ENCODE measurements at regions not wholly inside any gene's neighbourhood (a gene's known extent, or its start where the extent isn't known, plus 50 kb on each side); places are given as distances from the start of the nearest gene placed in this dataset.

DNA sequence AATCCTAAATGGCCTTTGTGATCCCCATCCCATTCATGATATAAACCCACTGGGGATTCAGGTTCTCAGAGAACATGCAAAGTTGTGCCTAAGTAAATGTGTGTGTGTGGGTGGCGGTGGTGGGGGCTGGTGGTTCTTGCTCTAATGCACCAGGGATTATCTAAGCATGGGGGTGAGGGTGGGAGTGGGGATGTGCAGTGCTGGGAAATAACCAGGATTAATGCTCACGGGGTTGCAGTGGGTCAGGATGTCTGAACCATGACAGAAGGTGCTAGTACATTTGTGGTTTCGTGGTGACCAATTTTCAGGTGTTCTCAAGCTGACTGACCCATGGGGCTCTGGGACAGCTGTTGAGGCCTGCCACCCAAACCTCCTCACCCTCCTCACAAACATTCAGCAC is 101.0 kb downstream of the ZNF608 start:
- no peak for DNase-seq (ENCODE audit: low spot score)

DNA sequence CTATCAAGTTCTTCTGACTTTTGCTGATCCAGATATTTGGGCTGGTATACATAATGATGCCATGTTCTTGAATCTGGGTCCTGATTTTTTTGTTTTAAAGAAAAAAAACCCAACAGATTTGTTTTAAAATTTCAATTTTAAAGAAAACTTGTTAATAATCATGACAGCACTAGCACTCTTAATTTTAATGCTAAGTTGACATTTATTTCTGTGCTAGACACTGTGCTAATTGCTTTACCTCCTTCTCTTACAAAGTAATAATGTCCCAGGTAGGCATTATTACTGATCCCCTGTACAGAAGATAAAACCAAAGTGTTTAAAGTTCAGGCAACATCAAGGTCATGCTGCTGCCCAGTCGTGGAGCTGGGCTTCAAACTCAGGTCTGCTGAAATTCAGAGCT is 101.9 kb downstream of the ZNF608 start:
- DNase-seq (ENCODE audit: low spot score) = no peak

DNA sequence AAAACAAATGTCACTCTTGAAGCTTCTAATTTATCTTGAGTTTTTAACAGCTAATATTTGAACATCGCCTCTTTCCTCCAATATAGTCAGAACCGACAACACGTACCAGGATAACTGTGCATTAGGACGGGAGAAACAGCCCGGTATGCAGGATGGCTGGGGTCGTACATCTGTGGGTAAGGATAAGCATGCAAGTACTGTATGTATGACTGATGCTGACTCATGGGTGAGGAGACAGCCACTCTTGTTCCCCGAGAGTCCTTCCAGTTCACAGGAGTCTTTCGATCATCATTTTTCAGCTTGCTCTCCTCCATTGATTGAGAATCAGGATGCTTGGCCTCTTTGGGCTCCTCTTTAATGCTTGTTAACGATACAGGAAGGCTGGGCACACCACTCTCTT is 102.3 kb downstream of the ZNF608 start:
- DNase-seq (ENCODE audit: low spot score) = no peak

DNA sequence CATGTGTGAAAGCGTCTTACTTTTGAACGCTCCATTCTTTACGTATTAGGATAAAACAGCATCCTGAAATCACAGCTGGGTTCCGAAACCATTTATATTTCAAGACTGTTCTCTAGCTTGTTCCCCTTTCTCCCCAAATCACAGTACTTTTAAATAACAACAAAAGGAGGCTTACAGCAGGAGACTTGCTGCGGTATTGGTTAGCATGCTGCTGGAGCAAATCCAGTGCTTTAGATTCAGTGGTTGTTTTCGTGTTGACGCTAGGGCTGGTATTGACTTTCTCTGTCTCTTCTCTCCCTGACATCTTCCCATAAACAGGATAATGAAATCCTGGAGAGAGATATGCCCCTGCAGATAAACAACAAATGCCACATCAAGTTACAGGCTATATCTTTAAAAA is 103.1 kb downstream of the ZNF608 start:
- no peak for DNase-seq (ENCODE audit: low spot score)

DNA sequence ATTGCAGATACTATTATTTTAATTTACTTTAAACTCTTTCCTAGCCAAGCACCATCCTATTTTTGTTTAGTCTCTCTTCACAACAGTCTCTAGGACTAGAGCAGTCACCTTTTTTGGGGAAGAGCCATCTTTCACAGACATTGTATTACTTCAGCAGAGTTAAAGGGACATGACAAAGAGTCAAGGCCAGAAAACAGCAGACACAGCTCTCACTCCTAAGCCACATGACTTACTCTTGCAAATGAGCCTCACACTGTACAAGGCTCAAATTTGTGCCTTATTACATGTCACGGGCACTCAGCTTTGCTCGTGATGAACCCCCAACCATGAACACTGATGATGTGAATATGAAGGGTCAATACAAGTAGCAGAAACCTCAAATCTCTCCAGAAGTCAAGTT is 104.3 kb downstream of the ZNF608 start:
- no peak for DNase-seq (ENCODE audit: low spot score)

DNA sequence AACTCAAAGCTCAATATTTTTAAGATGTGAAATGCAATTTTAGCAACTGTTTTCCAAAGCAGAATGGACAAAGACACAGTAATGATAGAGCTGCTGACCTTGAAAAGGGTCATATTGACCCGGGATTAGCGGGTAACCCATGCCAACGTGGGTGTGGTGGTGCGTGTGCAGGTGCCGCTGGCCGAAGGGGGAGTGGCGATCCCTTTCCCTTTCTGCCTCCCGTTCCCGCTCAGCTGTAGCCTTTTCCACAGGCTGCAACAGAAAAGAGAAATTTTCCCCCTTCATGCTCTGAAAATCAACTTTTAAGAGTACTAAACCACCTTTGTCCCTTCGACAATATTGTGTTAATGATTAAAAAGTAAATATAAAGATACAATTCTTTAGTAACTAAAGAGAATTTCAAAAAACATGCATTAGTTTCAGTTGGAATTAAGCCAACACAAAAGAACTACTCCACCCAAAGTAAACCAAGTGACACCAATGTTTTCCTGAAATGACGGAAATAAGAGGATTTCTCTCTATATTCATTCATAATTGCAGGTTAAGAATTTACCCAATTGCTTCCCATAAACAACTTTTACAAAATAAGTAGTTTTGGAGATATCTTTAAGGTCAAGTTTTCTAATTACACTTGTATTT is 105.2 kb downstream of the ZNF608 start:
- DNase-seq (ENCODE audit: low spot score) = no peak

DNA sequence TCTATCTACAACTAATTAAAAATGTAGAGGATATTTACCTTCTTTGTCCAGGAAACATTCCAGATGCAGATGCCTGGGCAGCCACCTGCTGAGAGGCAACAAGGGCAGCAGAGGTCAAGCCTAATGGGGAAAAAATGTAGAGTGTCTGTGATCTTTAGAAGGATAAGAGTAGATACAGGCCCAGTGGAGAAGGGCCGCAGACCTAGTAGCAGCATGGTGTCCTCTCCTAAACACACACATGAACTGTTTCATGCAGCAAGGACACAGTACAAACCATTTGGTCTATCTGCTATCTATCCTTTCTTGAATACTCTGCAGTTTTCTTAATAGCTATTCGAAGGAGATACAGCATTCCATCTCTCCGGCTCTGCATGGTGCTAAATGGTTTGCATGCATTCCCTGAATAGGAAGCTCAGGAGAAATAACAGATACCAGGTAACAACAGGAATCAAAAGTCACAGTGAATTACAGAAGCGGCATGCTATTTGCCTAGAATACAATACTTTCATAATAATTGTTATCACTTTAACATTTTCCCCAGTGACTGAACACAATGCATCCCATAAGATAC is 107.3 kb downstream of the ZNF608 start:
- DNase-seq (ENCODE audit: low spot score) = no peak

DNA sequence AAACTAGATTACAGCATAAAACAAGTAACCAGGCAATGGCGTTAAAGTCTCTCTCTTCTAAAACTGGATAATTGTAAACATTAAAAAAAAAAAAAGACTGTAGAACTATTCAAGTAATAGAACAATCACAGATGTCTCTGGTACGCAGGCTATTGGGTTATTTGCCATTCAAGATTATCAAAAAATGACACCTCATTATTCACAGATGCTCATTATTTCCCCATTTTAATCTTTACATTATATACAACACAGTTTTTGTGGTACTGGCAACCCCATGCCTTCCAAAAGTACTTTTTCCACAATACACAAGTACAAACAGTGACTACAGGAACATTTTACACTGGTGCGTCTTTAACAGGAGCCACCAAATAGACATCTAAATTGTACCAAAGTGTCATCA is 109.4 kb downstream of the ZNF608 start:
- DNase-seq (ENCODE audit: low spot score) = no peak

DNA sequence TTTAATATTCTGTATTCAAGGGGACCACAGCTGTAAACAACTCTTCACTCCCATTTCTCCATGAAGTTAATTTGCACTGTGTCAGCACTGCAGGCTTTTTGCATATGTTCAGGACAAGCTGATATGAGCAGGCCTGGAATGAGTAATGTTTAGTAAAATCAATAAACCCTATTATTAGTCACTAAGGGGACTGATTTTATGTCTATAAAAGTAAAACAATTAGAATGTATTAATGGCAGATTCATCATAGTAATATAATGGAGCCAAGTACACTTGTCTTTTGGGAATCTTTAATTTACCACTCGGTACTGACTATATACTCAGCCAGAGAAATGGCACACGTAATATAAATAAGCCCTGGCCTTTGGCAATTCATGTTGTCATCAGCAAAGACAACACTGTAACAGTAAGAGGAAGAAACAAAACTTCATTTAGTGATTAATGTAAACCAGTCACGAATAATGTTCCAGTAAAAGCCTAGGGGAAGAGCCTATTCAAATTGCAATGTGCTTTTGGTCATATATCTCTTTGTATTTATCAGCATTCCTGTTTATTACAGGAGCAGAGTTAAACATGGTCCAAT is 111.6 kb downstream of the ZNF608 start:
- DNase-seq (ENCODE audit: low spot score) = no peak

DNA sequence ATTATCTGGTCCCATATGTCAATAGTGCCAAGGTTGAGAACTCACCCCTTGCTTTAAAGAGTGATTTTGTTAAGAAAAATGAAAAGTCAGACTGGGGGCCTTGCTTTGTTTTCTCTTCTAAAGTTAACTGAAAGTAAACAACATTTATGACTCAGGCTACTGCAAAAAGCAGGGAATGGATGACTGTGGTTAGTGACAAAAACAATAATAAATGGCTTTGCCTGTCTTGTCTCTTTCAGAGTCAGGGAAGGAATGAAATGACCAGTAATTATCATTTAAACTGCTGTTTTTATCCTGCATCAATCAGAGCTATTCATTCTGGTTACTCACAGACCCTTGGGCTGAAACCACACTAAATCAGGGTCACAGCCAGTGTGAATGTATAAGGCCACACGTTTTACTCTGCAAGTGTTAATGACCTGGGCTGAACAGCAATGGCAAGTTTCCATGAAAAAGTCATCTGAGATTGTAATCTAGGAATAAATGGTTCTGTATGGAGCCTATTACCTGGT is 112.2 kb downstream of the ZNF608 start:
- DNase-seq (ENCODE audit: low spot score) = no peak

DNA sequence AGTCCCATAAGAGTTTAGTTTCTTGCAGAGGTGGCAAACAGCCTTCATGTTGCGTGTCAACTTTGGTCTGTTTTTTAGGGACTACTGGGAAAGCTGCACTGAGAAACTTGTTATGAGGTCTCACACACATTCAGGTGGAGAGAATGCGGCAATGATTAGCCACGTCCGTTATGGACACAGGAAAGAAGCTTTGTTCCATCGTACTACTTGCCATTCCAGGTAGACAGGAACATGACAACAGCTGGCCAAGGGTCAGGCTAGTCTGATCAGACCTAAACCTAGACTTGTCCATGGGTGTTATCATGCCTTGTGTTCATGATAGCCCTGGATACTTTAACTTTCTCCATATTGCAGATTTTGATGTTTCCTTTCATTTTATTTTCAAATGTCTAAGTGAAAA is 113.2 kb downstream of the ZNF608 start:
- DNase-seq (ENCODE audit: low spot score) = no peak

DNA sequence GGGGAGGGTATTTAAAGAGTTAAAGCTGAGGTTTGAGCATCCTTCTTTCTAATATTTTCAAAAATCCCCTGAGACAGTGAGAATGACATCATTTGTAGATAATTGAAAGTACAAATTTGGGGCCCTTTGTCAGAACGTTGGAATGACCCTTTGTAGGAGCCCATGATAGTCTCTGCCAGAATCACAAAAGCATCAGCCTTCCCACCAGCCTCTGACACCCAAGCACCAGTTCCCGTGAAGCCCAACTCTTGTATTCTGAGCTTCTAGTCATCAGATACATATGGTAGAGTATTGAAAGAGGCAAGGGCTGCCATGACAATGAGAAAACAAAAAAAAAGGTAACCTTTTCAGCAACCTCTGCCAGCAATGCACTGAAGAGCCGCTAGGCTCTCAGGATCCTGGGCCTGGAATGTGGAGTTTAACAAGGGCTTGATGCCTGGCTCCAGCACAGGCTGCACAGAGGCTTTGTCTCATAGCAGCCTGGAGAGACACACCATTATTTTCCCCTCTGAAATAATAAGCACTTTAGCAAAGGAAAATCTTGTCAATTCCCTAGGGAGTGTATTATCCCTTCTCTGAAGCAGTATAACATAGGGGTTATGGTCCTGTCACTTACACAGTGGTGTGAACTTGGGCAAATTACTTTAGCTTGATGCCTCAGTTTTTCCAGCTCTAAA is 114.4 kb downstream of the ZNF608 start:
- DNase-seq (ENCODE audit: low spot score) = no peak

DNA sequence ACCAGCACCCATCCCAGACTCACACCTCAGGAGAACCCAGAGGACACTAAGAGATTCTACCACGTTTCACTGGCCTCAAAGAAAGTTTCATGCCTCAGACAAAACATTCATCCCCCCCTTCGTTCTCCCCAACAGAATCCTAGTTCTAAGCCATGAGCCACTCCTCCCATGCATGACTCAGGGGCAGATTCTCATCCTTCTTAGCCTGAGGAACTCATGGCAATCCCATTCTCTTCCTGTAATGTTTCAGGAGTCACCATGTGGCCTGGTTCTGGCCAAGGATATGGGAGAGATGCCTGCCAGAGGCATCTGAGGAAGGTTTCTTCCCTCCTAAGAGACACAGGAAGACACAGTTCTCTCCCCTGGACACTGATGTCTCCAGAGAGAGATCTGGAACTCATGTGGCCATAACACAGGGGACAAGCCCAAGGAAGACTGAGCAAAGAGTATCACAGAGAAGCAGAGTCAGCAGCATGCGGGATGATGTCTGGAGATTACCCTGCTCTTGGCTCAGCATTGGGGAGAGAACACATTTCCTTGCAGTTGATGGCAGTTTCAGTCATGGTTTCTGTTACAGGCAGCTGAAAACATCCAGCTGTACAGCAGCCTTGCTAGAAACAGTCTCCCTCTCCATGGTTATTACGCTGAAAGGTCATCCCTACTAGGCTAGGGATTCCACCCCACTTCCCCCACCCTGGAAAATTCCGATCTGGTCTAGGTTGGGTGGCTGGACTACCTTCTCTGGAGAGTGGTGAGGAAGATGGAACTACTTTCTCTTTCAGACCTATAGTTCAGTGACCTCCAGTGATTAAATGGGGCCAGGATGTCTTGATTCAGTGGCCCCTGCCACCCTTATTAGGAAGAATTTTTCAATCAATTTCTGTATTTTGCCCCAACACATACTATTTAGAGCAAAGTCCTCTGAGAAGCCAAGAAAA is 115.4 kb downstream of the ZNF608 start:
- no peak for DNase-seq (ENCODE audit: low spot score)

DNA sequence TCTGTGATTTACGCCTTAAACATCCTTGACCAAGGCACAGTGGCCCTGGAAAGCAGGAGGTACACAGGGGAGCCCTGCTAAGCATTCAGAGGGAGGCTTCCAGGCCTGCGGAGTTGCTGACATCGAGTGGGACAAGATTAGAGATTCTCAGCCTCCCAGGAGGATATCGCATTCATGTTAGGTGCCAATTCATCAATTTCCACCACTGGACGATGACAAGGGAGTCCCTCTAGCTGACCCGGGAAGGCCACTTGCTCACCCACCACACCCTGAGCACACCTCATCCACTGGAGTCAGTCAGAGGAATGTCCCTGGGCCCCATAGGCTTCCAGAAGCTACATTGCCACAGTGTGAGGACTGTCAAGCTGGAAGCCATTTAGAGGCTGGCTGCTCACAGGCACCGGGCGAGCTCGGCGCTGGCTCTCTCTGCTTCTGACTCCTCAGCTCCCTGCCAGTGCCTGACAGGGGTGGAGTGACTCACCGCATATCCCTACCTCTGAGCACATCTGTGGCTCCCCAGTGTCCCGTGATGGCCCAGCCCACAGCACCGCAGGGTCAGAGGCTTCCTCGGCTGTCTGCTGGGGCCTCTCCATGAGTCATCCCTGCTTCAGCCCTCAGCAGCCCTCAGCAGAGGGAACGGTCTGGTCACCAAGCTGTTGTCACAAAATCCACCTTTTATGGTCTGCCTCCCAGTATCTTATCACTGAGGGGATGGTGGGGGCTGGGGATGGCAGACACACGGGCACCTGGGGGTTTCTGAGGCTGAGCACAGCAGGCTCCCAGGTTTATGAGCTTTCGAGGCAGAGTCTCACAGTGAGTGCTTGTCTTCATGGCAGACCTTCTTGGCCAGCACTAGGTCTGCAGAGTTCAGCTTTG is 117.5 kb downstream of the ZNF608 start:
- DNase-seq (ENCODE audit: low spot score) = no peak

DNA sequence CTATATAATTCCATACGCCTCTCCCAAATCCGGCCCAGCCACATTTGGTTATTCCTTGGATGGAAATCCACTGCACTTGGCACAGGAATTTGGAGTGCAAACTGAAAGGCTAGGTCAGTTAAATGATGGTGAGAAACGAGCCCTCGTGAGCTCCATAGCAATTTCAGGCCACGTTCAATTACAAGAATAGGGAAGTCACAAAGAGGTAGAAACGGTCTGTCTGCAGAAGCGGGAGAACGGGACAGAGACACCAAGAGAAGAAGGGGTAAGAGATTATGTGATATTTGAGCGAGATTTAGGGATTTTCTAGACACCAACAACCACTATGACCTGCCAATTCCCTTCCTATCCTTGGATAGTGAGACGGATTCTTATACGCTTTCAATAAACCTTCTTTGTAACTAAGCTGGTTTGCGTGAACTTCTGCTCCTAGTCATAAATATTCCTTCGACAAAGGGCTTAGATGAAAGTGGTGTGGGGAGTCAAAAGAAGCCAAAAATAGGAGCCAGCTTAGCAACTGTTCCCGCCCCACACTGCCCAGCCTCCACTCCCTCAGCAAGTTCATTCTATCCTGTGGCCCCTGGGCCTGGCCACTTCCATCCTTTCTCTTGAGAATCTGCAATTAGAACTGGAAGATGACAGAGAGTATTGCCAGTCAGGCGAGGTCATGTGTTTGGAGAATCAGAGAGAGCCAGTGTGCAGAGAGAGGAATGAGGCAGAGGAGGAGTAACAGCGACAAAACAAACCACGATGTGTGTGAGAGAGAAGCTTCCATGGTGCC is 118.4 kb downstream of the ZNF608 start:
- no peak for DNase-seq (ENCODE audit: low spot score)

DNA sequence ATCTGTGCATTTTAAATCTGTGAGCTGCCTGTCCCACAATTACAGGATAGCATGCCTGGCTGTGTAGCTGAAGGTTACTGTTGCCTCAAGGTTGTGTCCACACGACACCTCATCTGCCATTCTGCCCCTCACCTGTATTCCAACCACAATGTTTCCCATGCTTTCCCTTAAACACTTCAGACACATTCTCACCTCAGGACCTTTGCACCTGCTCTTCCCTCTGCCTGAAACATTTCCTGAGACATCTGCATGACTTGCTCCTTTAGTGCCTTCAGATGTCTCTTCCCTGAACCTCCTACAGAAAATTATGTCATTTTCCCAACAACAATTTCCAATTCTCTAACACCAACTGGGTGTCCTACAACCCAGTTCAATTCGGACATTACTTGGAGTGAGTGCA is 120.4 kb downstream of the ZNF608 start:
- DNase-seq (ENCODE audit: low spot score) = no peak

DNA sequence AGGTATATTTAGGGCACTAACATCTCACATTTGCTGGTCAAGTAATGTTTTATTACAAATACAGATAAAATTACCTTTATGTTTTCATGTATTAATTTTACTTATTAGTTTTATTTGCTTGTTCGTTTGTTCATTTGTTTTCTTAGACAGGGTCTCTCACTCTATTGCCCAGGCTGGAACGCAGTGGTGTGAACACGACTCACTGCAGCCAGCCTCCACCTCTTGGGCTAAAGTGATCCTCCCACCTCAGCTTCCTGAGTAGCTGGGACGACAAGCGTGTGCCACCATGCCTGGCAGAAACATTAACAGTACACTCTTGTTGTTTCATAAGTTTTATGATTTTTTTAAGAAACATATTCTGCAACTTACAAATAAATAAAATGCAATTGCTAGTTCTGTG is 123.2 kb downstream of the ZNF608 start:
- no peak for DNase-seq (ENCODE audit: low spot score)

DNA sequence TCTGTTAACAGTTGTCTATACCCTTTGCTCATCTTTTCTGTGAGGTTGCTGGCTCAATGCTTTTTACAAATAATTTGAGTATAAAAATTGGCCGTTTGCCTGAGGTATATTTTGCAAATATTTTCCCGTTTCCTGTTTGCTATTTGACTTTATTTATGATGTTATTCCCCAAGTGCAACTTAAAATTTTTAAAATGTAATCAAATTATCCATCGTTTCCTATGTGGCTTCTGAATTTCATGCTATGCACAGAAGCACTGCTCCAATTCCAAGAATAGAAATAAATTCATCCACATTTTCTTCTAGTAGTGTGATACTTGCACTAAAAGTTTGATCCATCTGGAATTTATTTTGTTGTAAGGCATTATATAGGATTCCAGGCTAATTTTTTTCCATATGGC is 123.6 kb downstream of the ZNF608 start:
- DNase-seq (ENCODE audit: low spot score) = no peak

DNA sequence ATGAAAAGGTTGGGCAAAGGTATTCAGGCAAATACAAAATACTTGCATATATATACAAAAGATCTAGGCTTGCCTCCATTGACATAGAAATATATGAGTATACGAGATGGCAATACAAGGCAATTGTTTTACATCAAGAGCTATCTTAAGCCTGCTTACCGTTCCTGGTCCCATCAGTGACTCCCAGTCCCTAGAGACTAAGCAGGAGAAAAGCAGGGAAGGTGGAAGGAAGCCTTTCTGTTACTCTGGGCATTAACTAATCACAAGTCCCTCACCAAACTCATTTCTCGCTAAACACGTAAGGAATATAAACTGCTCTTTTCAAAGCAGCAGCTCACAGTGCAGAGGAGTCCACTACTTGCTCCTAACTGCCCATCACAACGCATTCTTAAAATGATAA is 125.2 kb downstream of the ZNF608 start:
- DNase-seq (ENCODE audit: low spot score) = no peak

DNA sequence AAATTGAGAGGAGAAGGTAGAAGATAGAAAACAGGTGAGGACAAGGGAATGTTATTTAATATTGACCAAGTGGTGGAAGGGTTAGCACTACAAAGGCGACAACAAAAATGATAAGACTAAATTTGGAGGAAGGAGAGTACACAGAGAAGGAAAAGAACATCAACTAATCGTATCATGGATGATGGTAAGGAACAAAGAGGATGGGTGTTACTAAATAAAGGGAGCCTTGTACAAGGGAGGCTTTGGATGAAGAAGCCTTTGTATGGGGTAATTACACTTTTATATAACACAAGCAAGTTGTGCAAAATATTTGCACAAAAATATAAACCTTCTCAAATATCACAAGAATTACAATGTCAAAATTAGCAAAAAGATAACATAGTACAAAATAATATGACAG is 125.7 kb downstream of the ZNF608 start:
- no peak for DNase-seq (ENCODE audit: low spot score)

Data from ecto neural progenitor cell (in vitro differentiated cells).